K562 (cell line): ENCODE measurements at regions not wholly inside any gene's neighbourhood (a gene's known extent, or its start where the extent isn't known, plus 50 kb on each side); places are given as distances from the start of the nearest gene placed in this dataset.

Source experiments
- ATAC-seq: fragments of 200-7000 bp; cut with Tn5 transposase; 3 replicates; pipeline ENCODE4 v1.9.1; 2020; ENCODE audit warnings: moderate library complexity
- BruUV-seq: library from RNA; stranded (reverse); fragments of 400-500 nt; replicated peaks from 2 replicates; lab custom pipeline; 2021; lab: Mats Ljungman, UMichigan
- CTCF ChIA-PET: fragments of 300-600 bp; formaldehyde crosslinking; extraction: SDS; loops from one replicate; lab custom pipeline; 2021; ENCODE audit warnings: low intra/inter-chr PET ratio; lab: Yijun Ruan, JAX
- POLR2A ChIA-PET: fragments of 300-600, 350-650 bp; sonication (Branson Sonifier 250); formaldehyde crosslinking; extraction: SDS; loops from one replicate; lab custom pipeline; 2021; ENCODE audit warnings: antibody characterized with exemption, inconsistent platforms; lab: Yijun Ruan, JAX
- DNase-seq, 4 experiments: peaks; one replicate each; pipeline versions ENCODE4 v3.0.0 to v3.0.0-alpha.2; 2011 to 2018; ENCODE audit warnings: low spot score in 3 of 4, mixed read lengths in 3 of 4; ENCODE audit errors: extremely low read depth in 1 of 4
- FAIRE-seq: peaks from 2 replicates; lab custom pipeline; 2011; peaks lifted over from hg19 to GRCh38; lab: Jason Lieb, UNC
- H2AFZ ChIP-seq: 2 replicates; pipeline ENCODE4 v1.6.0; 2011; ENCODE audit warnings: low read depth, low read length, control low read depth, inconsistent platforms
- H3K27ac ChIP-seq: fragments of 200-600 bp; 3 replicates; pipeline ENCODE4 v1.8.0; 2011; ENCODE audit warnings: low read depth, mild to moderate bottlenecking, control low read depth, inconsistent platforms, low read length, moderate library complexity, mixed read lengths; ENCODE audit errors: extremely low read depth
- H3K27me3 ChIP-seq, 2 experiments: fragments of 300-600 bp in 1 of 2; 2 replicates in 1 of 2; 3 replicates in 1 of 2; pipeline versions ENCODE4 v1.6.0 to v1.8.0; 2011; ENCODE audit warnings: inconsistent platforms in 2 of 2, low read length in 2 of 2, mild to moderate bottlenecking in 1 of 2, mixed read lengths in 1 of 2, moderate library complexity in 1 of 2; ENCODE audit not compliant: control insufficient read depth in 2 of 2, insufficient read depth in 2 of 2
- H3K36me3 ChIP-seq: fragments of 300-600 bp; 3 replicates; pipeline ENCODE4 v1.8.0; 2011; ENCODE audit warnings: mild to moderate bottlenecking, low read length, inconsistent platforms; ENCODE audit not compliant: control insufficient read depth, insufficient read depth
- H3K4me1 ChIP-seq, 2 experiments: fragments of 200-600 bp in 1 of 2; replicated peaks in 1 of 2; 2 replicates in 1 of 2; 3 replicates in 1 of 2; pipeline versions ENCODE4 v1.5.1 to v1.8.0; 2011; ENCODE audit warnings: inconsistent platforms in 2 of 2, low read length in 2 of 2, mild to moderate bottlenecking in 1 of 2, mixed read lengths in 1 of 2, moderate library complexity in 1 of 2; ENCODE audit not compliant: control insufficient read depth in 2 of 2, insufficient read depth in 2 of 2
- H3K4me2 ChIP-seq: 2 replicates; pipeline ENCODE4 v1.6.1; 2011; ENCODE audit warnings: low read length, control low read depth, inconsistent platforms, mixed read lengths; ENCODE audit not compliant: insufficient read depth
- H3K4me3 ChIP-seq: fragments of 200-600 bp; sonication (generic), shearing (Covaris generic); 2 replicates; pipeline ENCODE4 v1.5.1; 2016; ENCODE audit warnings: control low read depth, inconsistent platforms
- H3K79me2 ChIP-seq: fragments of 200-600 bp; 3 replicates; pipeline ENCODE4 v1.8.0; 2011; ENCODE audit warnings: low read length, inconsistent platforms; ENCODE audit not compliant: control insufficient read depth, insufficient read depth
- H3K9ac ChIP-seq, 2 experiments: 2 replicates each; pipeline versions ENCODE4 v1.6.0 to v1.6.1; 2011; ENCODE audit warnings: low read depth in 2 of 2, low read length in 2 of 2, control low read depth in 1 of 2, inconsistent platforms in 1 of 2, mild to moderate bottlenecking in 1 of 2, mixed read lengths in 1 of 2; ENCODE audit not compliant: insufficient read depth in 1 of 2
- H3K9me1 ChIP-seq: one replicate; pipeline ENCODE4 v1.6.0; 2011; ENCODE audit warnings: inconsistent platforms, mild to moderate bottlenecking, low read length, moderate library complexity; ENCODE audit not compliant: control insufficient read depth, insufficient read depth
- H3K9me3 ChIP-seq: replicated peaks from 2 replicates; pipeline ENCODE4 v1.5.1; 2011; ENCODE audit warnings: low read depth, low read length, inconsistent platforms; ENCODE audit not compliant: control insufficient read depth, insufficient read depth
- H4K20me1 ChIP-seq: replicated peaks from 2 replicates; pipeline ENCODE4 v1.6.1; 2011; ENCODE audit warnings: low read length, inconsistent platforms, mixed read lengths; ENCODE audit not compliant: control insufficient read depth, insufficient read depth
- ASH1L ChIP-seq: fragments of 450-650 bp; IDR thresholded peaks from 2 replicates; pipeline ENCODE4 v1.6.1; 2018; ENCODE audit warnings: borderline replicate concordance, mild to moderate bottlenecking, low read depth; ENCODE audit not compliant: partially characterized antibody
- CBFB ChIP-seq: sonication (generic); formaldehyde crosslinking; IDR thresholded peaks from 2 replicates; pipeline ENCODE4 v1.4.0; 2020; ENCODE audit warnings: mild to moderate bottlenecking, missing genetic modification reagents
- E2F1 ChIP-seq: sonication (generic); formaldehyde crosslinking; IDR thresholded peaks from 2 replicates; pipeline ENCODE4 v1.8.1; 2023; ENCODE audit warnings: mild to moderate bottlenecking, missing genetic modification reagents, moderate library complexity
- EHMT2 ChIP-seq: fragments of 450-650 bp; IDR thresholded peaks from 2 replicates; pipeline ENCODE4 v1.6.1; 2018; ENCODE audit warnings: antibody characterized with exemption
- FIP1L1 ChIP-seq: fragments of 200-400 bp; formaldehyde crosslinking; IDR thresholded peaks from 2 replicates; pipeline ENCODE4 v1.6.1; 2018; ENCODE audit warnings: mild to moderate bottlenecking, low read depth, low read length; ENCODE audit not compliant: poor library complexity, severe bottlenecking
- FOXJ3 ChIP-seq: sonication (generic); formaldehyde crosslinking; IDR thresholded peaks from 2 replicates; pipeline ENCODE4 v1.4.0; 2020; ENCODE audit warnings: mild to moderate bottlenecking, missing genetic modification reagents
- FOXK2 ChIP-seq, 2 experiments: fragments of 450-650 bp; IDR thresholded peaks in 1 of 2; conservative IDR thresholded peaks in 1 of 2; 2 replicates each; pipeline ENCODE4 v1.6.1; 2016; ENCODE audit warnings: low read depth in 2 of 2, mild to moderate bottlenecking in 1 of 2
- MCM7 ChIP-seq, 2 experiments: fragments of 450-650 bp; IDR thresholded peaks; 2 replicates each; pipeline ENCODE4 v1.6.1; 2016 to 2018
- MNT ChIP-seq, 2 experiments: fragments of 450-650 bp; conservative IDR thresholded peaks; 2 replicates each; pipeline ENCODE4 v1.6.1; 2017; ENCODE audit warnings: mild to moderate bottlenecking in 2 of 2, moderate library complexity in 2 of 2
- NR4A1 ChIP-seq, 2 experiments: fragments of 250-450 bp in 1 of 2; fragments of 450-650 bp in 1 of 2; sonication (Bioruptor Pico) in 1 of 2; IDR thresholded peaks; 2 replicates each; pipeline versions ENCODE4 v1.4.0 to v1.6.1; 2016 to 2020; ENCODE audit warnings: mild to moderate bottlenecking in 2 of 2, missing compliant biosample characterization in 1 of 2, missing genetic modification characterization in 1 of 2, moderate library complexity in 1 of 2
- RBM17 ChIP-seq: fragments of 200-400 bp; formaldehyde crosslinking; IDR thresholded peaks from 2 replicates; pipeline ENCODE4 v1.6.1; 2017; ENCODE audit warnings: low read depth, mild to moderate bottlenecking, low read length, borderline replicate concordance
- TBP ChIP-seq: optimal IDR thresholded peaks from 2 replicates; pipeline ENCODE3; 2011; ENCODE audit warnings: low read depth, low read length, improper control_type of control experiment
- ZKSCAN1 ChIP-seq: fragments of 150-350 bp; IDR thresholded peaks from 2 replicates; pipeline ENCODE4 v1.6.1; 2016; ENCODE audit warnings: low read depth, low read length
- ZNF280A ChIP-seq: fragments of 450-650 bp; IDR thresholded peaks from 2 replicates; pipeline ENCODE4 v1.6.1; 2018; ENCODE audit warnings: mild to moderate bottlenecking, low read depth; ENCODE audit not compliant: partially characterized antibody
- ZNF408 ChIP-seq: fragments of 250-450 bp; sonication (Bioruptor Pico); IDR thresholded peaks from 2 replicates; pipeline ENCODE4 v1.4.0; 2020; ENCODE audit warnings: low read depth, mild to moderate bottlenecking, moderate library complexity
- WGBS: fragments of 100-300 bp; shearing (Covaris generic); methylation state at CpG from one replicate; pipeline ENCODE4 v1.1.6; 2016; ENCODE audit warnings: low coverage, mixed read lengths; ENCODE audit not compliant: insufficient coverage; ENCODE audit errors: missing lambda C conversion rate; 5-methylcytosine and 5-hydroxymethylcytosine counted together
- in situ Hi-C: fragments of 300-500 bp; cut with MboI; formaldehyde crosslinking; loops from 4 replicates; pipeline ENCODE4 v1.15.0; 2018; ENCODE audit warnings: inconsistent platforms, mixed read lengths
- intact Hi-C: fragments of 100-400 bp; cut with micrococcal nuclease; formaldehyde crosslinking; loops from 2 replicates; pipeline ENCODE4 v1.14.2; 2022
- TF ChIP-seq, protein P1 (sequence below), 3 experiments: IDR thresholded peaks in 2 of 3; conservative IDR thresholded peaks in 1 of 3; 2 replicates each; pipeline ENCODE4 v1.5.1; 2011 to 2012; ENCODE audit warnings: low read length in 3 of 3, mild to moderate bottlenecking in 3 of 3, control low read depth in 2 of 3, improper control_type of control experiment in 1 of 3, inconsistent platforms in 1 of 3, low read depth in 1 of 3, mixed read lengths in 1 of 3, moderate library complexity in 1 of 3; ENCODE audit not compliant: insufficient read depth in 2 of 3

GRCh38 chr5:13354611-13355010 lies 589.9 kb downstream of the DNAH5 start:
- ATAC-seq (no peak), FAIRE-seq (no peak), DNase-seq (no peak)
- intact Hi-C loops (no loop called here), in situ Hi-C loops (no loop called here)
- CTCF ChIA-PET = no interaction called here
- H4K20me1 ChIP-seq = no peaks in the 10 kb centered on the region
- no peak for TF ChIP-seq MNT (conservative IDR thresholded peaks at IDR 0.05)
- no peak for TF ChIP-seq RBM17
- TF ChIP-seq TBP = no peak
- TF ChIP-seq FIP1L1 = no peak
- TF ChIP-seq CBFB (CRISPR knock-in tag) = no peak
- TF ChIP-seq ASH1L = no peak
- no peak for TF ChIP-seq MCM7 (IDR thresholded peaks at IDR 0.05)
- TF ChIP-seq E2F1 (CRISPR knock-in tag) = no peak
- no peak for TF ChIP-seq ZNF408 (CRISPR knock-in tag)
- no peak for TF ChIP-seq FOXJ3
- TF ChIP-seq ZNF280A = no peak
- TF ChIP-seq, protein P1, sequence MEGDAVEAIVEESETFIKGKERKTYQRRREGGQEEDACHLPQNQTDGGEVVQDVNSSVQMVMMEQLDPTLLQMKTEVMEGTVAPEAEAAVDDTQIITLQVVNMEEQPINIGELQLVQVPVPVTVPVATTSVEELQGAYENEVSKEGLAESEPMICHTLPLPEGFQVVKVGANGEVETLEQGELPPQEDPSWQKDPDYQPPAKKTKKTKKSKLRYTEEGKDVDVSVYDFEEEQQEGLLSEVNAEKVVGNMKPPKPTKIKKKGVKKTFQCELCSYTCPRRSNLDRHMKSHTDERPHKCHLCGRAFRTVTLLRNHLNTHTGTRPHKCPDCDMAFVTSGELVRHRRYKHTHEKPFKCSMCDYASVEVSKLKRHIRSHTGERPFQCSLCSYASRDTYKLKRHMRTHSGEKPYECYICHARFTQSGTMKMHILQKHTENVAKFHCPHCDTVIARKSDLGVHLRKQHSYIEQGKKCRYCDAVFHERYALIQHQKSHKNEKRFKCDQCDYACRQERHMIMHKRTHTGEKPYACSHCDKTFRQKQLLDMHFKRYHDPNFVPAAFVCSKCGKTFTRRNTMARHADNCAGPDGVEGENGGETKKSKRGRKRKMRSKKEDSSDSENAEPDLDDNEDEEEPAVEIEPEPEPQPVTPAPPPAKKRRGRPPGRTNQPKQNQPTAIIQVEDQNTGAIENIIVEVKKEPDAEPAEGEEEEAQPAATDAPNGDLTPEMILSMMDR (IDR thresholded peaks at IDR 0.05 in 2 of 3, conservative IDR thresholded peaks at IDR 0.05 in 1 of 3; ENCODE audit: insufficient read depth in 2 of 3, low read depth in 1 of 3, low read length in 3 of 3) = no peak
- TF ChIP-seq ZKSCAN1 = no peak
- no peak for TF ChIP-seq NR4A1 (CRISPR knock-in tag; IDR thresholded peaks at IDR 0.05)
- TF ChIP-seq NR4A1 (tag; IDR thresholded peaks at IDR 0.05) = no peak
- no peak for TF ChIP-seq FOXK2 (conservative IDR thresholded peaks at IDR 0.05 in 1 of 2, IDR thresholded peaks at IDR 0.05 in 1 of 2; ENCODE audit: low read depth in 2 of 2)
- no peak for TF ChIP-seq EHMT2
- POLR2A ChIA-PET = no interaction called here
- H3K4me3 ChIP-seq = no peak overlapping the region
- no peak overlapping the region for H3K27ac ChIP-seq
- H3K27me3 ChIP-seq = no peaks in the 10 kb centered on the region
- H3K4me2 ChIP-seq = no peak overlapping the region
- BruUV-seq = no TSS peak
- no peaks in the 10 kb centered on the region for H3K9me3 ChIP-seq
- H2AFZ ChIP-seq = no peak overlapping the region
- H3K9me1 ChIP-seq = no peaks in the 10 kb centered on the region
- H3K4me1 ChIP-seq = no peaks in the 10 kb centered on the region
- H3K36me3 ChIP-seq = no peaks in the 10 kb centered on the region
- H3K9ac ChIP-seq = no peak overlapping the region
- no peaks in the 10 kb centered on the region for H3K79me2 ChIP-seq
- WGBS = 0% methylated on average over 2 of the region's 2 CpGs
